ENCODE measurements at regions not wholly inside any gene's neighbourhood (a gene's known extent, or its start where the extent isn't known, plus 50 kb on each side); places are given as distances from the start of the nearest gene placed in this dataset.

DNA sequence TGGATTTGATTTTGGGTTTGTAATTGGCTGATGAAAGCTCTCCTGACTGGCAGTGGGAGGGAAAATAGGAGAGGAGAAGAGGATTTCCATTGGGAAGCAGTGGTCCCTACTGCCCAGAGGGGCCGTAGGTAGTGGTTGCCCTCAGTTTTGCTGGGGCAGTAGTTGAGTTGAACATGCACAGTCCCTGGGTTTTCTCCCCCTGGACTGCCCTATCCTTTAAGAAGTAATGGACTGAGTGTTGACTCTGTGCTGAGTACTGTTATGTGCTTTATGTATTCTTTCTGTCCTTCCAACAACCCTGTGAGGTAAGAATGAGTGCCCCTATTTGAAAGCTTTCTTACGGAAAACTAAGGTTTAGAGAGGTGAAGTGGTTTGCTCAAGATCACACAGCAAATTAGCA is 111.2 kb upstream of the RPS23 start:
- no peak overlapping the region for H3K4me3 ChIP-seq (ENCODE audit: low read depth, low read length)
- DNase-seq = no peak
- H3K36me3 ChIP-seq = no peaks in the 10 kb centered on the region
- peaks cover 23% of the 10 kb centered on the region for H3K4me1 ChIP-seq
- TF ChIP-seq, protein P1, sequence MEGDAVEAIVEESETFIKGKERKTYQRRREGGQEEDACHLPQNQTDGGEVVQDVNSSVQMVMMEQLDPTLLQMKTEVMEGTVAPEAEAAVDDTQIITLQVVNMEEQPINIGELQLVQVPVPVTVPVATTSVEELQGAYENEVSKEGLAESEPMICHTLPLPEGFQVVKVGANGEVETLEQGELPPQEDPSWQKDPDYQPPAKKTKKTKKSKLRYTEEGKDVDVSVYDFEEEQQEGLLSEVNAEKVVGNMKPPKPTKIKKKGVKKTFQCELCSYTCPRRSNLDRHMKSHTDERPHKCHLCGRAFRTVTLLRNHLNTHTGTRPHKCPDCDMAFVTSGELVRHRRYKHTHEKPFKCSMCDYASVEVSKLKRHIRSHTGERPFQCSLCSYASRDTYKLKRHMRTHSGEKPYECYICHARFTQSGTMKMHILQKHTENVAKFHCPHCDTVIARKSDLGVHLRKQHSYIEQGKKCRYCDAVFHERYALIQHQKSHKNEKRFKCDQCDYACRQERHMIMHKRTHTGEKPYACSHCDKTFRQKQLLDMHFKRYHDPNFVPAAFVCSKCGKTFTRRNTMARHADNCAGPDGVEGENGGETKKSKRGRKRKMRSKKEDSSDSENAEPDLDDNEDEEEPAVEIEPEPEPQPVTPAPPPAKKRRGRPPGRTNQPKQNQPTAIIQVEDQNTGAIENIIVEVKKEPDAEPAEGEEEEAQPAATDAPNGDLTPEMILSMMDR (IDR thresholded peaks at IDR 0.05; ENCODE audit: low read depth, low read length) = no peak
- H3K9me3 ChIP-seq = no peaks in the 10 kb centered on the region
- no peaks in the 10 kb centered on the region for H3K27me3 ChIP-seq

DNA sequence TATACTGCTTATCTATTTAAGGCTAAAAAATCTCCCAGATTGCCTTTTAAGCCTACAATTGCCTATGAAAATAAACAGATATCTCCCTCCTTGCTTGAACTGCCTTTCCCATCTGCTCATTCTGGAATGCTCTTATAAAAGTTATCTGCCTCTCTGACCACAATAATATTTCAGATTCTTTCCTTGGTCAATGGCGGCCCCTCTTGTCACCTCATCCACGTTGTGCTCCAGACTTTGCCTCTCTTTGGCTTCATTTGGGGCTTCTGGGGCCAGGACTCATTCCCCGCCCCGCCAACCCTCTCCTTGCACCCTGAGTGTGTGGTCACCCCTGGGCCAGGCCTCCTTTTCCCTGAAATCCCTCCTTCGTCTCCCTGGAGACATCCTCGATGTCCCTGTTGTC is 110.0 kb upstream of the RPS23 start:
- TF ChIP-seq, protein P1 (IDR thresholded peaks at IDR 0.05; ENCODE audit: low read depth, low read length) = no peak
- DNase-seq = no peak
- Histone ChIP-seq H3K36me3 (no peaks in the 10 kb centered on the region), H3K4me3 (ENCODE audit: low read depth, low read length) (no peak overlapping the region), H3K27me3 (no peaks in the 10 kb centered on the region), H3K9me3 (no peaks in the 10 kb centered on the region), H3K4me1 (peaks cover 29% of the 10 kb centered on the region)

DNA sequence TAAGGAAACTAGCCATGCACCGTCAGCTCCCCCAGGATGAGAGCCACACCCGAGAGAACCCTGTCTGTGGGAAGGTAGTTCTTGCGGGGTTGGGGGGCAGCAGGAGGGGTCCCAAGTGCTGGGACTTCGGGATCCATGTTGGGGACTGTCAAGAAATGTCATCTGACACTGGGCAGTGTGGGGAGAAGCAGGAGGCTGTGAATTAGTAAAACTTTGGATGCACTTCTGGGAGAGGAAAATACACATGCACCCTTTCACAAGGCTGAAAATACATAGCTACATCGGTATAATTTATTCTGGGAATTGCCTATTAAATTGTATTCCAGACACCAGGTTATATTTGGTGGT is 109.6 kb upstream of the RPS23 start:
- Histone ChIP-seq H3K4me1 (peaks cover 29% of the 10 kb centered on the region), H3K36me3 (no peaks in the 10 kb centered on the region), H3K4me3 (ENCODE audit: low read depth, low read length) (no peak overlapping the region), H3K9me3 (no peaks in the 10 kb centered on the region), H3K27me3 (no peaks in the 10 kb centered on the region)
- DNase-seq = no peak
- TF ChIP-seq, protein P1 (IDR thresholded peaks at IDR 0.05; ENCODE audit: low read depth, low read length) = no peak

DNA sequence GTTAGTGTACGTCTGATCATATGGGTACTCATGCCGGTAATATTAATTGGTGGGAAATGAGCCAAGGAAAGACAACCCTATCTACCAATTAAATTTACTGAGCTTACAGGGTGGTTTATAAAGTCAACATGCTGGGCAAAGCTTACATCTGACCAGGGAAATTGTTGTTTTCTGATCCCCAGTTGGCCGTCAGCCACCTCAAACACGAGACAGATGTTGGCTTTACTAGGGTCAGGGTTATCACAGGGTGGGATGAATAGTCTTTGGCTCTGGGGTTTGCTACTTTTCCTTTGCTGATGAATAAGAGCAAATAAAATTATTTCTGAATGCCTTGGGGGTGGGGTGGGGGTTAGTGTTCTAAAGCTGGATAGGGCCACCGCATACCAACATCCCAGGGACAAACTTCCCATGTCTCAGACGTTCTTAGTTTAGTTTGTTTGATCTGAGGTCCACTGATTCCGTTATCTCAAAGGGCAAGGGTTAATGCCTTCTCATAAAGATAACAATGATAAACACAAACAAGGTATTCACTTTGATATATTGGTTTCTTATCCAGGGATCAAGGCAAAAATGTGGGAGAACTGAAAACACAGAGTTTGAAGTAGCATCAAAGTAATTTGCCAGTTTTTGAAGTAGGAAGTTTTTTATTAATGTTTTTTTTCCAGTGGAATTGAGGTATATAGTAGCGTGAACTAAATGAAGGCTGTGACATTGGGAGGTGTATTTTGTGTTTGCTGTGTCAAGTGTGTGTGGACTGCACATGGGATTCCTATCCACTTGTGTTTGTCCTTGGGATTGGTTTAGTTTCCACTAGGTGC is 109.1 kb upstream of the RPS23 start:
- no peaks in the 10 kb centered on the region for H3K27me3 ChIP-seq
- DNase-seq = peak; percentile 46
- no peaks in the 10 kb centered on the region for H3K9me3 ChIP-seq
- H3K4me1 ChIP-seq = peaks cover 29% of the 10 kb centered on the region
- H3K4me3 ChIP-seq (ENCODE audit: low read depth, low read length) = peak overlapping the region; percentile 3
- no peaks in the 10 kb centered on the region for H3K36me3 ChIP-seq
- TF ChIP-seq, protein P1 (IDR thresholded peaks at IDR 0.05; ENCODE audit: low read depth, low read length) = no peak

DNA sequence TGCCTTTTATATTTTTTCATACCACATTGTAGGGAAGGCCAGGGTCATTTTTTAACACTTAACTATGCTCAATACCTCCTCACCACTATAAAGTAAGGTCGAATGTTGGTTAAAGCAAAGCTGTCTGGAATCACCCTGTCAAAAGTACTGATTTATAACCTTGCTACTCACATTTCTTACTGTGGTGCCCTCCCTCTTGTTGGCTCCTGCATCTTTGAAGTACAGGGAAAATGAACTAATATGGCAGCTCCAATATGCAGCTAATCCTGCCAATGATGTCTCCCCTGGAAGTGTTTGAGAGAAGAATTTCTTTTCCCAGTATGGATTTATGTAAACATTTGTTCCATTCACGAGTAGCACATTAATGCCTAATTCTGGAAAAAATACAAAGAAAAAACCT is 108.4 kb upstream of the RPS23 start:
- Histone ChIP-seq H3K9me3 (no peaks in the 10 kb centered on the region), H3K27me3 (no peaks in the 10 kb centered on the region), H3K36me3 (no peaks in the 10 kb centered on the region), H3K4me3 (ENCODE audit: low read depth, low read length) (no peak overlapping the region), H3K4me1 (peaks cover 29% of the 10 kb centered on the region)
- no peak for DNase-seq
- TF ChIP-seq, protein P1 (IDR thresholded peaks at IDR 0.05; ENCODE audit: low read depth, low read length) = no peak

DNA sequence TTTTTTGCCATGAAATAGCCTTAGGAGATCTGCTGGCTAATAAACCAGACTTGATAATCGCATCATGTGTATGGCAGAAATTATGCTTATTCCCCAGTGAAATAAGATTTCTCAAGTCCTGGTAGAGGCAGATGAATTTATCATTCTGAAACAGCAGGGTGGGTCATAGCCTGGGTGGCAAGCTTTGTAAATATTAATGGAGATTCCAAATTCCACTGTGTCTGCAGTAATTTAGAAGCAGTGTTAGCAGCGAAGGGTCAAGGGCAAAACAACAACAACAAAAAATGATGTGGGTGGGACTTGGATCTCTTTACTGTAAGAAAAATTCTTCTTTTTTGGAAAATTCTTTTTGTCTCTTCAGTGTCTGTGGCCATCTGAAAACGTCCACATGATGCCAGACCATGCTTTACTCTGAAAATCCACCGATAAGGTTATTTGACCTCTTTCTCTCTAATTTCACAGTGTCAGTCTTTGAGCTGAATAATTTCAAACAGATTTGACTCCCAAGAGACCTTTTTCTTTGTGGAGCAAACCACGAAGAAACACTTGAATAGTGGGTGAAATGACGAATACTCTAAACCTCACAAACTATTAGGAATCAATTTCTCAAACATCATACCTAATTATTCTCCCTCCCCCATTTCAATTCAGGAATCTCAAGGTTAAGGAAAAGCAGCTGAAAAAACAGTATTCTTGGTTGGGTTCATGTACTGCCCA is 106.0 kb upstream of the RPS23 start:
- DNase-seq = no peak
- Histone ChIP-seq H3K36me3 (no peaks in the 10 kb centered on the region), H3K4me1 (peaks cover 26% of the 10 kb centered on the region), H3K27me3 (no peaks in the 10 kb centered on the region), H3K9me3 (no peaks in the 10 kb centered on the region; the same call in 1 of the 2 replicates), H3K4me3 (ENCODE audit: low read depth, low read length) (no peak overlapping the region)
- TF ChIP-seq, protein P1 (IDR thresholded peaks at IDR 0.05; ENCODE audit: low read depth, low read length) = no peak

All from BE2C (cell line).